ENCODE measurements at regions not wholly inside any gene's neighbourhood (a gene's known extent, or its start where the extent isn't known, plus 50 kb on each side); places are given as distances from the start of the nearest gene placed in this dataset.

- TF ChIP-seq POLR2AphosphoS5 (IDR thresholded peaks at IDR 0.05; ENCODE audit: low read depth, low read length) = no peak
- TF ChIP-seq, protein P1, sequence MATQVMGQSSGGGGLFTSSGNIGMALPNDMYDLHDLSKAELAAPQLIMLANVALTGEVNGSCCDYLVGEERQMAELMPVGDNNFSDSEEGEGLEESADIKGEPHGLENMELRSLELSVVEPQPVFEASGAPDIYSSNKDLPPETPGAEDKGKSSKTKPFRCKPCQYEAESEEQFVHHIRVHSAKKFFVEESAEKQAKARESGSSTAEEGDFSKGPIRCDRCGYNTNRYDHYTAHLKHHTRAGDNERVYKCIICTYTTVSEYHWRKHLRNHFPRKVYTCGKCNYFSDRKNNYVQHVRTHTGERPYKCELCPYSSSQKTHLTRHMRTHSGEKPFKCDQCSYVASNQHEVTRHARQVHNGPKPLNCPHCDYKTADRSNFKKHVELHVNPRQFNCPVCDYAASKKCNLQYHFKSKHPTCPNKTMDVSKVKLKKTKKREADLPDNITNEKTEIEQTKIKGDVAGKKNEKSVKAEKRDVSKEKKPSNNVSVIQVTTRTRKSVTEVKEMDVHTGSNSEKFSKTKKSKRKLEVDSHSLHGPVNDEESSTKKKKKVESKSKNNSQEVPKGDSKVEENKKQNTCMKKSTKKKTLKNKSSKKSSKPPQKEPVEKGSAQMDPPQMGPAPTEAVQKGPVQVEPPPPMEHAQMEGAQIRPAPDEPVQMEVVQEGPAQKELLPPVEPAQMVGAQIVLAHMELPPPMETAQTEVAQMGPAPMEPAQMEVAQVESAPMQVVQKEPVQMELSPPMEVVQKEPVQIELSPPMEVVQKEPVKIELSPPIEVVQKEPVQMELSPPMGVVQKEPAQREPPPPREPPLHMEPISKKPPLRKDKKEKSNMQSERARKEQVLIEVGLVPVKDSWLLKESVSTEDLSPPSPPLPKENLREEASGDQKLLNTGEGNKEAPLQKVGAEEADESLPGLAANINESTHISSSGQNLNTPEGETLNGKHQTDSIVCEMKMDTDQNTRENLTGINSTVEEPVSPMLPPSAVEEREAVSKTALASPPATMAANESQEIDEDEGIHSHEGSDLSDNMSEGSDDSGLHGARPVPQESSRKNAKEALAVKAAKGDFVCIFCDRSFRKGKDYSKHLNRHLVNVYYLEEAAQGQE (IDR thresholded peaks at IDR 0.05; ENCODE audit: insufficient read depth in 1 of 2, low read depth in 2 of 2, low read length in 2 of 2) = no peak
Measured at GRCh38 chr5:106957336-106957735, 713.4 kb downstream of the EFNA5 start.

All from PFSK-1 (cell line).